ENCODE measurements at regions not wholly inside any gene's neighbourhood (a gene's known extent, or its start where the extent isn't known, plus 50 kb on each side); places are given as distances from the start of the nearest gene placed in this dataset.
"Not testable (repeated sequence)": the region's sequence is repeated elsewhere in the genome, so short reads cannot be mapped to it uniquely, and the experiment has no call there.

DNA sequence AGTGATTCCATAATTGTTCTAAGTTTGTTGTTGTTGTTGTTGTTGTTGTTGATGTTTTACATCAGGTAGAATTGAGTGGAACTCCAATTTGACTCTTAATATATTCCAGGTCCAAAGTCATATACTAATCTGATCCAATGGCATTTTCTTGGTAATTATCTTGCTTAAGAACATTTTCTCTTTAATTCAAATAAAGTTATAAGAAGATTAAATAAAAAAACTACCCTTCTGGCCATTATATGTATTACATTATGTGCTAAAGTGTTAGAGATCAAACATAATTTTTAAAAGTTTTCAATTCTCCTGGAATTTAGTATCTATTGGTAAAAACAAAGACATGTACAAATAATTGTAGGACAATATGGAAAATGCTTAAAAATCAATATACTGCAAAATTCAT lies 775.4 kb downstream of the LUZP2 start:
- Mint-ChIP-seq H3K36me3 (no peaks in the 10 kb centered on the region), H3K27ac (no peak overlapping the region), H3K9me3 (peaks cover 0 to 8% of the 10 kb centered on the region in 2 donors)
- no peak for ATAC-seq
- DNase-seq (ENCODE audit: low spot score in 2 of 2), result no peak

GRCh38 chr11:25280821-25281220 lies 784.0 kb downstream of the LUZP2 start:
- H3K27ac Mint-ChIP-seq; ATAC-seq; DNase-seq (ENCODE audit: low spot score in 2 of 2): not testable (repeated sequence)
- Mint-ChIP-seq H3K9me3 (peaks cover 19 to 32% of the 10 kb centered on the region in 2 donors), H3K36me3 (peaks cover 0 to 14% of the 10 kb centered on the region in 2 donors)

DNA sequence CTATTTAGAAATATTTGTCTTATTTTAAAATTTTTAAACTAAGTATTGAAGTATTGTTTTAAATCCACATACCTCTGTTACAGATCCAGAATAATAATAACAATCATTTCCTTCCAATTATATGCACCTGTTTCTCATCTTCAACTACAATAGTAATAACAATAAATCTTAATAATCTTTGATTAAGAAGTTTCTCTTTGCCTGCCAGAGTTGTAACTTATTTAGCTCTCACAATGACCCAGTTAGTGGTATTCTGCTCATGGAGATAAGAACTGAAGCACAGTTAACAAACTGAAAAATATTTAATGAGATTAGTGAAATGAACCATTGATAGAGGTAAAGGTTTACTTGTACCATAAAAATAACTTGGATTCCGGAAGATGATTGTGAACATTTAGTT lies 796.3 kb downstream of the LUZP2 start:
- Mint-ChIP-seq H3K36me3 (no peaks in the 10 kb centered on the region), H3K27ac (no peak overlapping the region), H3K9me3 (peaks cover 5 to 20% of the 10 kb centered on the region in 2 donors)
- no peak for DNase-seq (ENCODE audit: low spot score in 2 of 2)
- no peak for ATAC-seq

- peaks cover 14 to 23% of the 10 kb centered on the region in 2 donors for H3K9me3 Mint-ChIP-seq
- H3K36me3 Mint-ChIP-seq, result peaks cover 4 to 6% of the 10 kb centered on the region in 2 donors
- no peak overlapping the region for H3K27ac Mint-ChIP-seq
- DNase-seq (ENCODE audit: low spot score in 2 of 2) (no peak), ATAC-seq (no peak)
Observed at GRCh38 chr11:25298450-25298849, 801.6 kb downstream of the LUZP2 start.

DNA sequence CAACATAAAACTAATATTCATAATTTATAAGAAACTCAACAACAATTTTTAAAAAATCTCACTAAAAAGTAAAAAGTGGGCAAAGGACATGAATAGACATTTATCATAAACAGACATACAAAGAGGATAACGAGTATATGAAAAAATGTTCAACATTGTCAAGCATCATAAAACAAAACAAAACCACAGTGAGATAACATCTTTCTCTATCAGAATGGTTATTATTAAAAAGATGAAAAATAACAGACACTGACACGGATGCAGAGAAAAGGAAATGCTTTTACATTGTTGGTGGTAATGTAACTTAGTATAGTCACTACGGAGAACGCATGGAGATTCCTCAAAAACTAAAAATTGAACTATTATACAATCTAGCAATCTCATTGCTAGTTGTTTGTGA lies 813.0 kb downstream of the LUZP2 start:
- H3K36me3 Mint-ChIP-seq, result peaks cover 0 to 6% of the 10 kb centered on the region in 2 donors
- no peak for DNase-seq (ENCODE audit: low spot score in 2 of 2)
- ATAC-seq, result no peak
- no peak overlapping the region for H3K27ac Mint-ChIP-seq
- H3K9me3 Mint-ChIP-seq, result peaks cover 16 to 31% of the 10 kb centered on the region in 2 donors

DNA sequence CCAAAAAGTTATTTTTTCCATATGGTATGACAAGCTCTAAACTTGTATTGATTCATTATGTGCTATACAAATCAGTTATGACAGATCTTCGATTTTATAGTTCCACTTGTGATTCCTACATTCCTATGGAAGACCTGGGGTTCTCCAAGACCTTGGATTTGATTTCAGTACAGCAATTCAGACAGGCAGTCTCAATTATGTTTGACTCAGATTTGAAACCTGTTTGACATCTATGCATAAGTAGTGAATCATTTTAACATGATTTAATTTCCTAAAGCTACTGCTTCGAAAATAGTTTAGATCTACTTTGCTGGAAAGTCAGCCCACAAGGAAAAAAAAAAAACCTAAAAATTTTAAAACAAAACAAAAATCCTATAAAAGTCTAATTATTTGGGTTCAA lies 820.4 kb downstream of the LUZP2 start:
- DNase-seq (ENCODE audit: low spot score in 2 of 2), result no peak
- no peaks in the 10 kb centered on the region for H3K36me3 Mint-ChIP-seq
- H3K9me3 Mint-ChIP-seq, result peaks cover 5 to 12% of the 10 kb centered on the region in 2 donors
- ATAC-seq, result no peak
- H3K27ac Mint-ChIP-seq, result no peak overlapping the region

- no peaks in the 10 kb centered on the region for H3K36me3 Mint-ChIP-seq
- no peak overlapping the region for H3K27ac Mint-ChIP-seq
- H3K9me3 Mint-ChIP-seq, result peaks cover 12 to 23% of the 10 kb centered on the region in 2 donors
- no peak for ATAC-seq
- no peak for DNase-seq (ENCODE audit: low spot score in 2 of 2)
Observed at GRCh38 chr11:25319127-25319526, 822.3 kb downstream of the LUZP2 start.

DNA sequence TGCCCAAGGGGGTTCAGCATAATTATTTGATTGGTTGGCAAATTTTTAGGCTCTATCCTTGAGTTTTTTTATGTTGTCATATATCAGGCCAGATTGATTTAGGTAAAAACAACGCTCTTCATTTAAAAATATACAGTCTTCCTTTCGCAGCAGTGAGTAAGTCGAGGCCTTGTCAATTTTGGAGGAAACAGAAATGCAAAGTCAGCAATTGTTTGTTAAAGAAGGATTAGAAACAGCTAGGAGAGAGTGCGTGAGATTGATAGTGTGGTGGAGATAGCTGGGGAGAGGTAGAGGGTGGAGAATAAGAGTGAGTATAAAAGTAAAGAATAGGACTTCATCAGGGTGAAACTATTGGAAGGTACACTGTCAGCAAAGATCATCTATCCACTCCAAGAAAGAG lies 830.8 kb downstream of the LUZP2 start:
- no peak for ATAC-seq
- DNase-seq (ENCODE audit: low spot score in 2 of 2), result no peak
- Mint-ChIP-seq H3K36me3 (no peaks in the 10 kb centered on the region), H3K27ac (no peak overlapping the region), H3K9me3 (peaks cover 7% of the 10 kb centered on the region in 2 donors)

DNA sequence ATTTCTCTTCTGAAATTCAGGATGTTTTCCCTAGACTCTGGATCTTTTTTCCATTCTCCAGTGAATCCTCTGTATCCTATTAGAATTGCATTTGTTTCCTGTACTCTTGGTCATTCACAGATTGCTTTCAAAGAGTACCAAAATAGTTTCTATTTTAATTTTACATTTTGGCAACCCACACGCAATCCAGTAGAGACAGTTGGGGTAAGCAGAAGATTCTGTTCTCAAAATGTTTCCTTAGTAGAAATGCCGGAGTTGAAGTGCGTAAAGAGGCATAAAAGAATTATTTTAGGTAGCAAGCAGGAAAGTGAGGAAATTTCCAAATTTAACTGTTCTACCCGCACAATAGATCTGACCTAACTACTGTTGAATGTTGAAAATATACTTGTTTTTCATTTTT lies 842.4 kb downstream of the LUZP2 start:
- no peaks in the 10 kb centered on the region for H3K36me3 Mint-ChIP-seq
- H3K27ac Mint-ChIP-seq, result no peak overlapping the region
- ATAC-seq (no peak), DNase-seq (ENCODE audit: low spot score in 2 of 2) (no peak)
- peaks cover 2 to 4% of the 10 kb centered on the region in 2 donors for H3K9me3 Mint-ChIP-seq

GRCh38 chr11:25349537-25349936 lies 852.7 kb downstream of the LUZP2 start:
- no peak overlapping the region for H3K27ac Mint-ChIP-seq
- no peaks in the 10 kb centered on the region for H3K36me3 Mint-ChIP-seq
- DNase-seq (ENCODE audit: low spot score in 2 of 2) (no peak), ATAC-seq (no peak)
- H3K9me3 Mint-ChIP-seq, result peaks cover 17 to 19% of the 10 kb centered on the region in 2 donors

DNA sequence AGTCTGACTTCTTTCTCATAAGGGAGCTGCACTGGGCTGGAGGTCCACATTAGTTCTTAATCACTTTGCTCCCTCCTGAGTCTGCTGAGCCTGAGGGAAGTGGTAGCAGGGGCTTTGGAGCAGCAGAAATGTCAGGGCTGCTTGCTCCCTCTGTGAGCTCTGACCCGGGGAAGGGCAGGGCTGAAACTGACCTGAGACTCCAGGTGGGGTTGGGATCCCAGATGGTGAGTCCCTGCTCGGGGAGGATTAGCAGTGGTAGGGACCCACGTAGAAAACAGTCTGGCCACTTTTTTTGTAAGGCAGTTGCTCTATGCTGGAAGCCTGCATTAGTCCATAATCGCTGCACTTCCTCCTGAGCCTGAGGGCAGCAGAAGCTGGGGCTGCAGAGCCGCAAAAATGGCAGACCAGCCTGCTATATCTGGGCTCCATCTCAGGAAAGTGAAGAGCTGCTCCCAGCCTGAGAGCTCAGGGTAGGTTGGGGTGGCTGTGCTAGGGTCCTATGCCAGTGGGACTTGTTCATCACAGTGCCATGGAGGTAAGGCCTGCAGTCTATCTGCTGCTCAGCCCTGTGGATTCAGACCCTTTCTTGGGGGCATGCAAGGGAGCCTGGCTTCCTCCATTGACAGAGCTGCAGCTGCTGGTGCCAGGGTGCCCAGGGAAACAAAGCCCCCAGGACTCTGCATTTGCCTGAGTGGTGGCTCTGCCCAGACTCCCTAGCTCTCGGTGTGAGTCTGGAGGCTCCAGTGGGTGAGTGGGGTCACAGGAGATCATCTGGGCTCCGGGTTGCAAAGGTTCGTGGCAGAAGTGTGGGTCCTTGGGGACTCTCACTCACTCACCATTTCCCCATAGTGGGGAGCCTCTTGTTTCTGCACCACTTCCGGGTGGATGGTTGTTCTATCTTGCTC lies 854.3 kb downstream of the LUZP2 start:
- Mint-ChIP-seq H3K27ac (no peak overlapping the region), H3K36me3 (no peaks in the 10 kb centered on the region), H3K9me3 (peaks cover 17 to 23% of the 10 kb centered on the region in 2 donors)
- ATAC-seq, result no peak
- DNase-seq (ENCODE audit: low spot score in 2 of 2), result no peak

DNA sequence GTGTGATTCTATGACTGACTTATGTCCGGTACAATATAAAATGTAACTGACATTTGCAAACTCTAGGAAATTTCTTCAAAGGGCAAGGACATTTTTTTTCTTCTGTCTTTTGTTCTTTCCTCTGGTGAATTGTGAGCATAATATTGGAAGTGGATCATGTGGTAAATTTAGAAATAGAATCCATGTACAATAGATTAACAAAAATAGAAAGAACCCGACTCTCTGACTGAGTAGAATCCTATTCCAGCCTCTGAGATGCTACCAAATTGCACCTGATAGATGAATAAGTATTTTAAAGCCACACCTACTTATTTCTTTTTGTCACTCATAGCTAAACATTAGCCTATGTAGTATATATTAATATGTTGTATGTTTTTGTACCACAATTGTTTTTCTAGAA lies 860.3 kb downstream of the LUZP2 start:
- H3K9me3 Mint-ChIP-seq, result peaks cover 0 to 12% of the 10 kb centered on the region in 2 donors
- no peak for ATAC-seq

DNA sequence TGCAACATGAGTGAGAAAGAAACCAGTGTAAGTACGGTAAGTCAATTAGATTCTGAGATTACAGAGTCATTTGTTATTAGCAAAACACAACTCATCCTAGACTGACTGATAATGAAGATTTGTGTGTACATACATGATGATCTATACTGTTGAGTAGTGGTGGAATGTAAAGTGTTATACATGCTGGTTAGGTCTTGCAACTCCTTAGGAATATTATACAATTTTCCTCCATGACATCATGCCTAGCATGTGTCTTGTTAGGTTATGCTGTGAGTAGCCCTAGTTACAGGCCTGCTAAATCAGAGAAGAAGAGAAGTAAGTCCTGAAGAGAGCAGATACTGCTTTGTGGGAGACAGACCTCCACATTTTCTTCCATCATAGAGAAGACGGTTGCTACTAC lies 880.6 kb downstream of the LUZP2 start:
- ATAC-seq (no peak), DNase-seq (ENCODE audit: low spot score in 2 of 2) (no peak)
- Mint-ChIP-seq H3K9me3 (peaks cover 23 to 33% of the 10 kb centered on the region in 2 donors), H3K36me3 (peaks cover 0 to 6% of the 10 kb centered on the region in 2 donors), H3K27ac (no peak overlapping the region)

More for the DNA sequence above, 860.3 kb downstream of the LUZP2 start:
- Mint-ChIP-seq H3K27ac (no peak overlapping the region), H3K36me3 (no peaks in the 10 kb centered on the region)
- DNase-seq (ENCODE audit: low spot score in 2 of 2), result no peak

- Mint-ChIP-seq H3K36me3 (peaks cover 0 to 4% of the 10 kb centered on the region in 2 donors), H3K27ac (no peak overlapping the region), H3K9me3 (peaks cover 17 to 28% of the 10 kb centered on the region in 2 donors)
- ATAC-seq, result no peak
- no peak for DNase-seq (ENCODE audit: low spot score in 2 of 2)
Observed at GRCh38 chr11:25396847-25397246, 900.0 kb downstream of the LUZP2 start.

DNA sequence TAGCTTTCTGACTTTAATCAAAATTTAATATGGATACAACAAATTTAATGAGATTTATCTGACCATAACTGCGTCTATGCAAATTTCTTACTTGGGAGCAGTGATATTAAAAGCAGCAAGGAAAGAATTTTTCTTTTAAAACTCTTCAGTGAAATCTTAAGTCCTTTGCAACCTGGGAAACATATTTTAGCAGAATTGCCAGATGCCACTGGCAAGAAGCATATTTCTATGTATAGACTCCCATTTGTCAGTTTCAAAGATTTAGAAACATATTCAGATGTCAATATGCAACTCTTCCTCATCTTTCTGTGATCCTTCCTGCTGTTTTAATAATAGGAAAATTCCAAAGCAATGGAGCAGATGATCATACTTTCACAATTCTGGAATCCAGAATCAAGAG lies 911.3 kb downstream of the LUZP2 start:
- Mint-ChIP-seq H3K27ac (no peak overlapping the region), H3K36me3 (no peaks in the 10 kb centered on the region), H3K9me3 (peaks cover 17 to 20% of the 10 kb centered on the region in 2 donors)
- DNase-seq (ENCODE audit: low spot score in 2 of 2), result no peak
- ATAC-seq, result no peak

DNA sequence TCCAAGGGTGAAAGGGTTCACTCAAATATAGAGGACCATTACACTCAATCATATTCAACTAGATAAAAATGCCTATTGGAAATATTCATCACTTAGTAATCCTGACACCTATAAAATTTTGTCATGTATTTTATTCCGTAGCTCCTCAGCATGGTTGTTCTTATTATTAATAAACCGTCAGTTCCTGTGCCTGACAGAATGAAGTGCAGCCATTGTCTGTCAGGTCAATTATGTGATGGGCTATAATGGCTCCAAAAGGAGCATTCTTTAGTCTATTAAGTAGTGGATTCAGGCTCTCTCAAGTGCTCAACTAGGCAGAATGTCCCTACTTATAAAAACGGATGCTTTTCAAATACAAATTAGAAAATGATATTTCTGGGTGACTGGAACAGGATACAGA lies 916.1 kb upstream of the ANO3 start:
- H3K27ac Mint-ChIP-seq, result no peak overlapping the region
- peaks cover 12 to 16% of the 10 kb centered on the region in 2 donors for H3K9me3 Mint-ChIP-seq
- ATAC-seq (no peak), DNase-seq (ENCODE audit: low spot score in 2 of 2) (no peak)
- no peaks in the 10 kb centered on the region for H3K36me3 Mint-ChIP-seq

DNA sequence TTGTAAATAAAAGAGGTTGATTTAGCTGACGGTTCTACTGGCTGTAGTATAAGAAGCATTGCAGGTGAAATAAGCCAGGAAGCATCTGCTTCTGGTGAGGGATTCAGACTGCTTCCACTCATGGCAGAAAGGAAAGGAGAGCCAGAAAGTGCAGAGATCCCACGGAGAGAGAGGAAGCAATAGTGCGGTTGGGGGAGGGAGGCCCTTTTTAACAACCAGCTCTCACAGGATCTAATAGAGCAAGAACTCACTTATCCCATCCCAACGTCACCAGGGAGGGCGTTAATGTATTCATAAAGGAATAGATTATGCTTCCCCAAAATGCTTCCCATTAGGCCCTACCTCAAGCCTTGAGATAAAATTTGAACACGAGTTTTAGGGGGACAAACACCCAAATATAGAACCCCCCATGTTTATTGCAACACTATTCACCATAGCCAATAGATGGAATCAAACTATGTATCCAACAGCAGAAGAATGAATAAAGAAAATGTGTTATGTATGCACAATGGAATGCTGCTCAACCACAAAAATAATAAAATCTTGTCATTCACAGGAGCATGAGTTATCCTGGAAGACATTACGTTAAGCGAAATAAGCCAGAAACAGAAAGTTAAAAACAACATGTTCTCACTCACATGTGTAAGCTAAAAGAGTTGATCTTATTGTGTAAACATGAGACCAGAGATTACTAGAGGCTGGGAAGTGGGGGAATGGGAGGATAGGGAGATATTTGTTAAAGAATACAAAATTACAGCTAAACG lies 908.3 kb upstream of the ANO3 start:
- no peak for DNase-seq (ENCODE audit: low spot score in 2 of 2)
- no peak for ATAC-seq
- no peaks in the 10 kb centered on the region for H3K36me3 Mint-ChIP-seq
- no peak overlapping the region for H3K27ac Mint-ChIP-seq
- H3K9me3 Mint-ChIP-seq, result peaks cover 5 to 8% of the 10 kb centered on the region in 2 donors

Measured in activated naive CD4-positive, alpha-beta T cell treated with anti-CD3 and anti-CD28 coated beads, Interleukin-2, amount 50 U/mL, for 72 hours (primary cell).